Cardiac fibroblast (primary cell): ENCODE measurements at regions not wholly inside any gene's neighbourhood (a gene's known extent, or its start where the extent isn't known, plus 50 kb on each side); places are given as distances from the start of the nearest gene placed in this dataset.

ENCODE experiments used
- DNase-seq, 2 donors: peaks; one replicate each; pipeline versions ENCODE4 v3.0.0 to v3.0.0-alpha.2; 2010; ENCODE audit warnings: low read depth in 2 of 2
- H3K4me3 ChIP-seq, 2 donors: replicated peaks in 1 of 2; 1 replicate in 1 of 2; 2 replicates in 1 of 2; pipeline ENCODE4 v1.5.1; 2011; ENCODE audit warnings: low read depth in 2 of 2, low read length in 2 of 2, mild to moderate bottlenecking in 2 of 2, moderate library complexity in 1 of 2
- CTCF ChIP-seq: IDR thresholded peaks from one replicate; pipeline ENCODE4 v1.5.1; 2011; ENCODE audit warnings: low read depth, mild to moderate bottlenecking, low read length, inconsistent platforms

DNA sequence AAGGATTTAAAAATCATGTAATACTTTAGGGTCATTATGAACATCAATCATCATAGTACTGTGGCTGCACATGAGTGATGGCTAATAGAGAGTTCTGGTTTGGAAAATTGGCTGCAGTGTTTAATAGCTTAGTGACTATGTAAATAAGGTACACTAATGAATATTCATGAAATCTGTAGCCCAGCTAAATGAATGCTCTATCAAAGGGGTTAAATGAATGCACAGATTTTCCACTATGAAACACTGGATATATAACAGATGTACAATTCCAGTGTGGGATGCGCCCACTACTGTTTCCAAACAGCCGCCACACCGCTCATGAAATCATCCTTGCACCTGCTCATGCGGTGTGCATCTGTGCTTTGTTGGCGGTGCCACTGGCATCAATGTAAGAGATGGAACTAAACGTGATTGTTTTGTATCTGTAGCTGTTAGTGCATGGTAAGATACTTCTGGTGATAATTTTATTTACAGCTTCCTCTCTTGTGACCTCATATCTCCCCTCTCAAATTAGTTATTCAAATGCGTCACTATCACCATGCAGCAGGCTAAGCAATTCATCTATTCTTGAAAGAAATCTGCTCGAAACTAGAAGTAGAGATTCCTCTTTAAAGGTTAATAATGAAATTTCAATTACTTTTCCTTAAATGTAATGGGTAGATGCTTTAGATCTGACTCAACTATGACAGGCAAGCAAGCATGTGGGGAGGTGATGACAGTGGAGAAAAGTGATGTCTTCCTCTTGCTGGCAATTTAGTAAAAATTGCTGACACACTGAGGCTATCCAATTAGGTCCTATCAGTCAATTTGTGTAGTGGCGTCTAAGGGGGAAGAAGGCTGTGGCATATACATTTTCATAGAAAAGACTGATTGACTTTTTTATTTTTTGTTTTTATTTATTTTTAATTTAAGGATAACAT lies 433.6 kb downstream of the AEBP2 start:
- H3K4me3 ChIP-seq: no peak overlapping the region
- no peak for DNase-seq

DNA sequence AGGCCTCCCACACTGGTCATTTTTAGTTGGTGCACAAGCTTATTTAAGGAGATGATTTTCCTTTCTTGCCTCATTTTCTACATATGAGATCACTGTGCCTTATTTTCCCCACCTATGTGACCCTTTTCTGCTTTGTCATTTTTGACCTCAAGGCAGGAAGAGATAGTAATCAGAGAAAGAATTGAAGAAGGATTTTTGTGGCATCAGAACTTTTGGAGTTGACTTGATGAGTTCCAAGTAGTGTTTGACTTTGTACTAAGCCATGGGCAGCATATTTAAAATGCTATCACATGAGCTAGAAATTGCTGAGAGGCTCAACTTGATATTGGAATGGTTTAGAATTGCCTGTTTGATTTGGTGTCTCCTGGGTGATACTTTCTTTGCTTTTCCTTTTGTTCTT lies 440.8 kb downstream of the AEBP2 start:
- H3K4me3 ChIP-seq: no peak overlapping the region
- no peak for TF ChIP-seq CTCF
- no peak for DNase-seq

More for the DNA sequence above, 433.6 kb downstream of the AEBP2 start:
- TF ChIP-seq CTCF: no peak

- DNase-seq: no peak
- TF ChIP-seq CTCF: no peak
- no peak overlapping the region for H3K4me3 ChIP-seq
Observed at GRCh38 chr12:19880721-19881120, 441.4 kb downstream of the AEBP2 start.

- peak in 1 of 2 donors; percentile 57 for DNase-seq
- no peak for TF ChIP-seq CTCF
- H3K4me3 ChIP-seq: no peak overlapping the region
Observed at GRCh38 chr12:19882346-19882745, 443.1 kb downstream of the AEBP2 start.

DNA sequence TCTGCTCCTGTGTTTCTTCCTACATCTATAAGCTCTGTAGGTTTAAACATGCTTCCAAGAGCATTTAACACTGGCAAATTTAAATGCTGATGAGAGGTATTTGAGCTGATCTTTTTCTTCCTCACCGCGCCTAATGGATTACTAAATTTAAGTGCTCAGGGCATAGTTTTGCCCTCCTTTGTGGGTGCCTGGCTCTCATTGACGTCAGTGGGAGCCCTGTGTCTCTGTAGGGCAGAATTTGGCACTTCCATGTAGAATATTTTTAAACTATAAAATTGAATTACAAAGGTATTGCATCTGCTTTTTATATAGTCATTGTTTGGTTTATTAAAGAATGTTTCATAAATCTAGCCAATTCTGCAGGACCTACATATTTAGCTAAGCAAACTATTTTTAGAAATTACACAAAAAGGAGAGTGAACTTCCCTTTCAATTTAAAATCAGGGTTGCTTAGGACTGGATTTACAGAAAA lies 444.8 kb downstream of the AEBP2 start:
- no peak for TF ChIP-seq CTCF
- no peak overlapping the region for H3K4me3 ChIP-seq
- DNase-seq: no peak

DNA sequence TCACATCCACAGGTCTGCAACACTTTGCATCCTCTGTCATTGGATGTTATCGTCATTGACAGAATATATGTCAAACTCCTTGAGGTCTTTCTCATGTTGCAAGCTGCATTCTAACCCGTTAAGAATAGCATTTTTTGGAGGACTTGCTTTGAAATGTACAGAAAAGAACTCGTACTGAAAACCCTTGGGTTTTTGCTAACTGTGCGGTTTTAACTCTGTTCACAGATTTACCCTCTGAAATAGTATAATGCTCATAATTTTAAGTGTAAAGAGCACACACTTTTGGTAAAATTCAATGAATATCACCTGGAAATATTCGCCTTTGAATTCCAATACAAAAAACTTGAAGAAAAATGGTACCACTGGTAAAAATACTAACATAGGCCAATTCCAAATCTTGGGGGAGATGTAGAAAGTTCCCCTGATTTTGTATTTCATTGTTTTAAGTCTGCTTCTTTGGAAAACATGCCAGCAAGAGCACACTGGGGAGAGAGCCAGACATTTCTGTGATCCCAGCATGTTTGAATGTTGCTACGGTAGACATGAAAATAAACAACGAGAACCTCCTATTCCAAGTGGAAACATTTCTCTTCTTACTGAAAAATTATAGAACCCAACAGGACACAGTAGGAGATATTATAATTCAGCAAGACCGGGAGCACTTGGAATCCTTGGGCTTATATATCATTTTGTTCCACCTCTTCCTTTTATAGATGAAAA lies 446.0 kb downstream of the AEBP2 start:
- no peak overlapping the region for H3K4me3 ChIP-seq
- DNase-seq: peak in 1 of 2 donors; percentile 81
- TF ChIP-seq CTCF: no peak
